ENCODE measurements at regions not wholly inside any gene's neighbourhood (a gene's known extent, or its start where the extent isn't known, plus 50 kb on each side); places are given as distances from the start of the nearest gene placed in this dataset.
A peak's percentile ranks its signal among the peaks of the same experiment; 100 is the strongest.

DNA sequence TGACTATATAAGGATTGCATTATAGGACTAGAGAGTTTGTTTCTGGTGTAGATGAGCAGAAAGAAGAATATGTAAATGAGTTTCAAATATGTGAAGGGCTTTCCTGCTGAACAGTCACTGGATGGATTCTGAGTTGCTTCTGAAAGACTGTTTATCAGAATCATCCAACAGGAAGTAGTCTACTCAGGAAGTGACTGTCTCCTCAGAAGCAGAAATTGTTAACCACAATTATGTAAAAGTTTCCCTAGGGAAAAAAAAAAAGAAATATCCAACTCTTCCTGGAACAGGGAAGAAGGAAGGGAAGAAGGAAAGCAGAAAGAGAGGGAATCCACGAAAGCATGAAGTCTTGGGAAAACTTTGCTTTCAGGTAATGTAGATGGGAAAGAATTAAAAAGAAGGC, 138.9 kb downstream of the TENT5A start:
- peak overlapping the region; percentile 53 for H3K4me3 Mint-ChIP-seq
- TF ChIP-seq, protein P1, sequence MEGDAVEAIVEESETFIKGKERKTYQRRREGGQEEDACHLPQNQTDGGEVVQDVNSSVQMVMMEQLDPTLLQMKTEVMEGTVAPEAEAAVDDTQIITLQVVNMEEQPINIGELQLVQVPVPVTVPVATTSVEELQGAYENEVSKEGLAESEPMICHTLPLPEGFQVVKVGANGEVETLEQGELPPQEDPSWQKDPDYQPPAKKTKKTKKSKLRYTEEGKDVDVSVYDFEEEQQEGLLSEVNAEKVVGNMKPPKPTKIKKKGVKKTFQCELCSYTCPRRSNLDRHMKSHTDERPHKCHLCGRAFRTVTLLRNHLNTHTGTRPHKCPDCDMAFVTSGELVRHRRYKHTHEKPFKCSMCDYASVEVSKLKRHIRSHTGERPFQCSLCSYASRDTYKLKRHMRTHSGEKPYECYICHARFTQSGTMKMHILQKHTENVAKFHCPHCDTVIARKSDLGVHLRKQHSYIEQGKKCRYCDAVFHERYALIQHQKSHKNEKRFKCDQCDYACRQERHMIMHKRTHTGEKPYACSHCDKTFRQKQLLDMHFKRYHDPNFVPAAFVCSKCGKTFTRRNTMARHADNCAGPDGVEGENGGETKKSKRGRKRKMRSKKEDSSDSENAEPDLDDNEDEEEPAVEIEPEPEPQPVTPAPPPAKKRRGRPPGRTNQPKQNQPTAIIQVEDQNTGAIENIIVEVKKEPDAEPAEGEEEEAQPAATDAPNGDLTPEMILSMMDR (IDR thresholded peaks at IDR 0.05) = no peak
- no peaks in the 10 kb centered on the region for H3K9me3 Mint-ChIP-seq
- H3K27ac Mint-ChIP-seq = peak overlapping the region; percentile 84
- no peaks in the 10 kb centered on the region for H3K27me3 Mint-ChIP-seq (ENCODE audit: insufficient read depth)
- H3K36me3 Mint-ChIP-seq (ENCODE audit: low read depth) = no peaks in the 10 kb centered on the region
- peak; percentile 58 for DNase-seq
- H3K4me1 Mint-ChIP-seq (ENCODE audit: low read depth) = peaks cover 40% of the 10 kb centered on the region

DNA sequence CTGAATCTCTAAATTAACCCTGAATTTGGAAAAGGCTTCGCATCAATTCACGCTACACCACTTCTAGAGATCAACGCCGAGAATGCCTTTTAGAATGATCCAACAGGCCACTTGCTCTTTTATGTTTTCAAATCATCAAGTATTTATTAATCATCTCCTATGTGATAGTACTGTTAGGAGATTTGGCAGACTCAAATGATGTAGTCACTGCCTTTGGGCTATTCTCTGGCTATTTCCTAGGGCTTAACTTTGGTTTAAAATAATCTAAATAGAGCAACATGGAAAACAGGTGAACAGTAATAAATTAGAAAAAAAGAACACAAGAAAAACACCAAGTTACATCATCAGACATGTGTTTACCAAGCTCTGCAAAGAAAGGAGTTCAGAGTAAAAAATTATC, 140.3 kb downstream of the TENT5A start:
- TF ChIP-seq, protein P1 (IDR thresholded peaks at IDR 0.05) = no peak
- Mint-ChIP-seq H3K27ac (no peak overlapping the region), H3K27me3 (ENCODE audit: insufficient read depth) (no peaks in the 10 kb centered on the region), H3K4me1 (ENCODE audit: low read depth) (peaks cover 55% of the 10 kb centered on the region), H3K4me3 (no peak overlapping the region), H3K36me3 (ENCODE audit: low read depth) (no peaks in the 10 kb centered on the region), H3K9me3 (no peaks in the 10 kb centered on the region)
- peak; percentile 8 for DNase-seq

DNA sequence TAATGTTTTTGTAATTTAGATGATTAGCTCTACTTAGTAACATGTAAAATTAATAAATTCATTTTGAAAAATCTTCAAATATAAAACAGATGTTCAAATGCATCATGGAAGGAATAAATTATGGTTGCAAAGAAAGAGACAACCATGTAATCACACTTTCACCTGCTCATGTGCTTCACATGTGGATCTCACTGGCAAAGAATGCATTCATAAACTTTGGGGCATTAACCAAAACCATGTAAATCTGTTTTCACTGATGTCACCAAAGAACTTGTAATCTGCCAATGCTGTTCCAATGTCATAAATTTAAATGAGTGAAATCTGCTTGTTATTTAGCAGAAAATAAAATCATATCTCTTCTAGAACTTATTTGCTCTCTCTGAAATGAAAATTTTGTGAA, 142.7 kb downstream of the TENT5A start:
- H3K36me3 Mint-ChIP-seq (ENCODE audit: low read depth) = peaks cover 1% of the 10 kb centered on the region; the same call in 1 of the 2 replicates

DNA sequence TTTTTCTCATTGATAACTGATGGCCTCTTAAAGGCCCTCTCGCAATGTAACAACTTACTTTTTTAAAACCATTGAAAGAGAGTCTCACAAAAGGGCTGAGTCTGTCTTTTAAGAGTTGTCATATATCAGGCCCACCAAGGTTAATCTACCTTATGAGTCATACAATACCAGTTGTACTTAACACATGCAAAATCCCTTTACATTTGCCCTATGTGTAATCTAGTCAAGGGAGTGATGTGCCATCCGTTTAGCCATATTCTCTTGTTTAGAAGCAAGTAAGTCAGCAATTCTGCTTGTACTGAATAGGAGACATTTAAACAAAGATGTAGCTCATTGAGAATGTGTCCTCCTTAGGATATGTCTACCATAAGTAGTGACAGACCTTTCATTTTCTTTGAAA, 143.7 kb downstream of the TENT5A start:
- Mint-ChIP-seq H3K27ac (peak overlapping the region; percentile 51; the same call in 1 of the 2 replicates), H3K4me3 (no peak overlapping the region), H3K9me3 (peaks cover 11% of the 10 kb centered on the region; the same call in 1 of the 2 replicates), H3K36me3 (ENCODE audit: low read depth) (peaks cover 11% of the 10 kb centered on the region), H3K4me1 (ENCODE audit: low read depth) (peaks cover 76% of the 10 kb centered on the region), H3K27me3 (ENCODE audit: insufficient read depth) (peaks cover 3% of the 10 kb centered on the region; the same call in 1 of the 2 replicates)
- DNase-seq = peak; percentile 13
- TF ChIP-seq, protein P1 (IDR thresholded peaks at IDR 0.05) = no peak

More for the DNA sequence above, 142.7 kb downstream of the TENT5A start:
- no peak overlapping the region for H3K4me3 Mint-ChIP-seq
- TF ChIP-seq, protein P1 (IDR thresholded peaks at IDR 0.05) = no peak
- H3K27me3 Mint-ChIP-seq (ENCODE audit: insufficient read depth) = no peaks in the 10 kb centered on the region; the same call in 1 of the 2 replicates
- H3K9me3 Mint-ChIP-seq = peaks cover 2% of the 10 kb centered on the region; the same call in 1 of the 2 replicates
- H3K27ac Mint-ChIP-seq = no peak overlapping the region
- H3K4me1 Mint-ChIP-seq (ENCODE audit: low read depth) = peaks cover 76% of the 10 kb centered on the region
- DNase-seq = no peak

DNA sequence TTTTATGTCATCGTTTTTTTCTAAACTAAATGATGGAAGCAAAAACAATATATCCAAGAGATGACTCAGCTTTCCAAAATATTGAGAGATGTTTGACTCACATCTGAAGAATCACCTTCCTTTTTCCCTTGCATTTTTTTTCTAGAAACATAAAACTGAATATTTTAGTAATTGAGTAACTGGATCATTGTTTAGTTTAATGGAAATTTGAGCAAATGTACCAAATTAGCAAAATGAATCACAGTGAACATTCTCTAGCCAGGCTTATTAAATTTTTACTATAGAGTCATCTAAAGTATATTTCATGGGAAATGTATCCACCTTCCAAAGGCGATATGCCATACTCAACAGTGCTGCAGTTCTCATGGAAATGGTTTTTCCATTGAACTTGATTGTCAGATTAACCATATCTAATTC, 145.5 kb downstream of the TENT5A start:
- Mint-ChIP-seq H3K9me3 (peaks cover 11% of the 10 kb centered on the region; the same call in 1 of the 2 replicates), H3K36me3 (ENCODE audit: low read depth) (peaks cover 23% of the 10 kb centered on the region), H3K4me1 (ENCODE audit: low read depth) (peaks cover 62% of the 10 kb centered on the region), H3K27me3 (ENCODE audit: insufficient read depth) (peaks cover 3% of the 10 kb centered on the region; the same call in 1 of the 2 replicates), H3K4me3 (peak overlapping the region; percentile 71), H3K27ac (peak overlapping the region; percentile 51)
- TF ChIP-seq, protein P1 (IDR thresholded peaks at IDR 0.05) = no peak
- DNase-seq = peak; percentile 75
